Suprapubic skin (tissue), 4 donors: ENCODE measurements at regions not wholly inside any gene's neighbourhood (a gene's known extent, or its start where the extent isn't known, plus 50 kb on each side); places are given as distances from the start of the nearest gene placed in this dataset.

Experiments used
- CTCF ChIP-seq, 2 donors: fragments of 200-600 bp in 1 of 2; fragments of 450-650 bp in 1 of 2; sonication (generic) in 1 of 2; IDR thresholded peaks; one replicate each; pipeline ENCODE4 v1.5.1; 2016 to 2019; ENCODE audit warnings: antibody characterized with exemption in 2 of 2, mild to moderate bottlenecking in 1 of 2, moderate library complexity in 1 of 2
- EP300 ChIP-seq: sonication (generic); formaldehyde crosslinking; IDR thresholded peaks from one replicate; pipeline ENCODE4 v1.6.1; 2017; ENCODE audit warnings: antibody characterized with exemption
- POLR2A ChIP-seq, 2 donors: fragments of 450-650 bp; IDR thresholded peaks; one replicate each; pipeline ENCODE4 v1.6.1; 2017; ENCODE audit warnings: antibody characterized with exemption in 2 of 2, mild to moderate bottlenecking in 2 of 2, moderate library complexity in 2 of 2
- POLR2AphosphoS5 ChIP-seq, 3 donors: sonication (generic); formaldehyde crosslinking; IDR thresholded peaks; one replicate each; pipeline ENCODE4 v1.6.1; 2017; ENCODE audit warnings: antibody characterized with exemption in 3 of 3

- TF ChIP-seq CTCF (IDR thresholded peaks at IDR 0.05) = no peak
- TF ChIP-seq POLR2A (IDR thresholded peaks at IDR 0.05) = no peak
- no peak for TF ChIP-seq EP300
- TF ChIP-seq POLR2AphosphoS5 (IDR thresholded peaks at IDR 0.05) = no peak
Observed at GRCh38 chr6:151704383-151704782, 103.1 kb upstream of the ESR1 start.
